ENCODE measurements at regions not wholly inside any gene's neighbourhood (a gene's known extent, or its start where the extent isn't known, plus 50 kb on each side); places are given as distances from the start of the nearest gene placed in this dataset.
"Not testable (repeated sequence)": the region's sequence is repeated elsewhere in the genome, so short reads cannot be mapped to it uniquely, and the experiment has no call there.

DNA sequence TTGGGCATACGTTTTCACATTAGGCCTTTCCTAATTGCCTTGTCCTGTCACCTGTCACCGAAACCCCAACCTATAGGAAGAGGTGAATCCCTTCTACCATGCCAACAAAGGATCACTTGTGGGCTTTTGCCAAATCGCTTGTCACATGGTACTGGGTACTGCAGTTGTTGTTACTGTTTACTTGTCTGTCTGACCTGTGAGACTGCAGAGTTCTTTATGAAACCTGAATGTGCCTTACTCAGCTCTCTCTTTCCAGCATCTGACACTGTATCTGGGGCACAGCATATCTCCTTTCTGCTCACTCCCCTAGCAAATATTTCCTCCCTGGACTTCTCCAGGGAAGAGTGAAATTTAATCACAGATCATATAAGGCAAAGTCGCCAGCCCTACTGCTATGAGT, 1272.4 kb downstream of the CDH8 start:
- DNase-seq = no peak

DNA sequence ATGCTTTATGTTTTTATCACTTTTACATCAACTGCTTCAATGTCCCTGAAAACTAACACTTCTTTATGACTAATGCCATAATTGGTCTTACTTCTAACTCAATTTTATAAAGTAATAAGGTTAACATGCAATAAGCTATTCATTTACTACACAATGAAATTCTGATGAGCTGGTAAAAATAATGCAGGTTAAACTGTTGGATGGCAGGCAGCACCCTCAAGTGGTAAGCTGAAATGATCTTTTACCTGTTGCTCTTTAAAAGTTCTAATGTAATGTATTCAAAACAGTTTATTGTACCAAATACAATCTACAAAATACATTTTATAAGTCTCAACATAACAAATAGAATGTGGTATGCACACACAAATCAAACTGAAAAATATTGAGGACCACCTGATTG, 1280.3 kb downstream of the CDH8 start:
- DNase-seq = no peak

- no peak for DNase-seq
Measured at GRCh38 chr16:60748366-60748765, 1287.9 kb downstream of the CDH8 start.

- no peak for DNase-seq
Measured at GRCh38 chr16:60744198-60744597, 1292.0 kb downstream of the CDH8 start.

- DNase-seq = no peak
Measured at GRCh38 chr16:60741810-60742209, 1294.4 kb downstream of the CDH8 start.

DNA sequence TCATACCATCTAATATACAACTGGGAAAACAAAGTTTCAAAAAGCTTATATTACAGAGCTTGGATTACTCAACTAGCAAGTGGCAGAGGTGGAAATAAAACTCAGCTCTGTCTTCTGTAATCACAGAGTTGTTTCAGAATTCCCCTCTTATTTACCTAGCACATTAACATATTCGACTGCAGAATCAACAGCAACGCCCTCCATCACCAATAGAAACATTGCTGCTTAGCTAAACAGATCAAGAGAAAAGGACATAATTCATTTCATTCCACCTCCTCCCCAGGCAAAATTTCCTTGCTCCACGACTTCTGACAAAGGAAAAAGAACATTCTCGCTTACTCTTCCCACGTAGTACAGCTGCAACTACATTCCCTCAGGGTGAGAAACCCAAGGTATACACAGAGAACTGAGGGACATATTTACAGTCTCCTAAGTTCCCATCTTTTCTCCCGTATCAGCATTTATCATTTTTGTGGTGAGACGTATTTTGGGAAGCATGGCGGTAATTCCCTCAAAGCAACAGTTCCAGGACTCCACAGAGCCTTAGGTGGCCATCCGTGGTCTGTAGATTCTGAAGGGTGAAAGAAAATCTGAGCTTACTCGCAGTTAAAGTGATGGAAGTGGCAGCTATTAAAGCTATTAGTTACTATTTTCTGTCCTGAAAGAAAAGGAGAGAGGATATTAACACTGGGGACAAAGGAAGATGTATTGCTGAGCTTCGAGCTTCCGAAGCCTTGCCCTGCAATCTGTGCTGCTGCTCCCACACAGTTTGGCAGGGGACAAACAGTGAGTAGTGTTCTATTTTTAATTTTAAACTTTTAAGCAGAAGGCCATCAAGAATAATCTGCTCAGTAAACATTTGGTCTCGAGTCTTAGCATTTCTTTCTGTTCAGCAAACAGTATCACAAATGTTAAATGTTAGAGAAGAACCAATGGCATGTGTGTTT, 1296.2 kb downstream of the CDH8 start:
- DNase-seq = no peak

GRCh38 chr16:60731329-60732050, 1304.7 kb downstream of the CDH8 start:
- no peak for DNase-seq

DNA sequence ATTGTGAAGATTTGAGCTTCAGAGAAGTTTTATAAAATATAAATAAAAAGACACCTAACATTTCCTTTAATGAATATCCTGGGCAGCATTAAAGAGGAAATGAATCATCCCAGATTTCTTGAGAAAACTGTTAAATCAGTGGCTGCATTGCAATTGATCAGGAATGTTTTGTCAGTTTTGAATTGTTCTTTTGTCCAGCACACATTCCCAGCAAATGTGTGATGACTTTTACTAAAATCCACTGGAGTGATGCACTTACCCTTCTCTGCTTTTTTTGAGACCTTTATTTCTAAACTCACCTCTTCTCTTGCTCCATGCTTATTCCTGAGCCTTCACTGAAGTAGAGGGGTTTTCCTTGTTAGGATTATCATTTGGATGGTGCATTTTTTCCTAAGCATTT, 1307.2 kb downstream of the CDH8 start:
- DNase-seq = no peak

GRCh38 chr16:60727851-60728250, 1308.4 kb downstream of the CDH8 start:
- DNase-seq = no peak

GRCh38 chr16:60720060-60720459, 1316.2 kb downstream of the CDH8 start:
- no peak for DNase-seq

DNA sequence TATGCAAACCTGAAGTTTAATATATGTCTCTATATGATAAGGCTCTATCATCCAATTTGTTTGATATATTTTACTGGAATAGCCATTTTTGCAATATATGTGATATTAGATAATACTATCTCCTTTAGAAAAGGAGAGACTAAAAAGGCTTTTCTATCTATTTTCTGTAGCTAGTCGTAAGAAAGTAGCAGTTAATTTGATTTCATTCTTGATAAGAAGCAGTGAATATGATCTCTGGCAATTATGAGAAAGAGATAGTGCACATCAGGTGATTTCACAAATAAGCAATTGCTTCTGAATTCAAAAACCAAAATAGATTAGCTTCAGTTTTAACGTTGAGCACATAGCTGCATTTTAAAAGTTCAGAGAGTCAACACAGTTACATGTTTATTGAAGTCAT, 1318.4 kb downstream of the CDH8 start:
- DNase-seq = no peak

- no peak for DNase-seq
Measured at GRCh38 chr16:60712144-60712543, 1324.1 kb downstream of the CDH8 start.

- DNase-seq = no peak
Measured at GRCh38 chr16:60704726-60705125, 1331.5 kb downstream of the CDH8 start.

GRCh38 chr16:60703096-60703495, 1333.1 kb downstream of the CDH8 start:
- DNase-seq = no peak

DNA sequence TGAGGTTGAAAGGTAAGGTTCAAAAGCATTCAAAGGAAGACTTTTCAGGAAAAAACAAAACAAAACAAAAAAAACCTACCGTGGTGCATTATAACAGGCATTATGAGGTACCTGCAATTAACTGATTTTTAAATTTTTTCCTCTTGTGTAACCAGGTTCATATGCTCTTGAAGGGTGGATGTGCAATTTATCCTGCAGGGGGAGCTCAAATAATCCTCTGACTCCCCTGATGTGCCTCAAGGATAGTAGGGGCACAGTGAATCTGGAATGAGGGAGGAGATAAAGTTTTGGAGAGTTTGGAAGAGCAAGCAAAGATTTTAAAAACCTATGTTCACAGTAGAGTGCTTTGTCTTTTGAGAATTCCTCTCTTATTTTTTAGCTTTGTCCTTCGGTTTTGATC, 1349.4 kb downstream of the CDH8 start:
- no peak for DNase-seq

GRCh38 chr16:60684002-60684401, 1352.2 kb downstream of the CDH8 start:
- no peak for DNase-seq

DNA sequence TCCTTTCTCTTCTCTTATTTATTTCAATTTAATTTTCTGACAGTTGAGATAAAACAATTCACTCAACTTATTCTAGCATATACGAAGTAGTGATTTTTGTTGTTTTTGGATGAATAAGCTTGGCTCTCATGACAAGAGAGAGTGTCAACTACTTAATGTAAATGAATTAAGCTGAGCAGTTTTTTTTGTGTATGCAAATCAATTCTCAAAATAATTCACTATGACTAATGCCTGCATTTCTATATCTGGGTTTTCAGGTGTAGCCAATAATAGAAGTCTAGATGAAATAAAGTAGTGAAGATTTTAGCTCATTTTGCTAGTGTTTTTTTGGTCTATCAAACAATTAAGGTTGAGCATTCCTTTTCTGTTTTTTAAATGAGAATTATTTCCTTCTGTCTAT, 1354.0 kb downstream of the CDH8 start:
- no peak for DNase-seq

DNA sequence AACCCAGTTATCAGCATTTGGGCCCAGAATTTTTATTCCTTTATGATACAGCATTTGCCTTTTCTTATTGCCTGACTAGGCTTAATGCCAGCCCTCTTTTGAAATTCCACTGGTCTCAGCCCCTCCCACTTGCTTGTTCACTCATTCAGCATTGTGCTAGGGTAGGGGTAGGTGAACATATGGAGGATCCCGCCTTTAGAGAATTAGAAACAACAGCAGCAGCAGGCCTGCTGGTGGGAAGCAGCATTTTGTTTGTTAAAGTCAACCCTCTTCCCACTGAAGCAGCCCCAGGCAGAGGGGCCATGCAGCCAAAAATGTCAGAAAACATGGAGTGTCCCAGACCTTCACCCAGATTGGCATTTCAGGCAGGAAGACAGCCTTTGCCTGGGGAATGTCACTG, 1355.2 kb downstream of the CDH8 start:
- DNase-seq = no peak

DNA sequence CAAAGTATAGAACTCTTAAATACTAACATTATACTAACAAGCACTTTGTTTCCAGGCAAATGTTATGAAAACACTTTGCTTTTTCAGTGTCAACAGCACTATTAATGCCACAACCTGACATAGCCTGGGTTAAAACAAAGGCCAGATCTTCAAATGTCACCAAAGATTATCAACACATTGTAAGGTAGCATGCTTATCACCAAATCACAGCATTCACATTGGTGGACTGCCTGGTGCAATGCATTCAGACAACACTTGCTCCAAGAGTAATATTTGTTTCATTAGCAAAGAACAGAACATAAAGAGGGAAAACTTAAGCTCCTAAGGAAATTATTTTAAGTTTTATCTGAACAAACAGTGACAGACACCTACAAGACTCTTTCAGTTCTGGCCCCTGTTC, 1361.2 kb downstream of the CDH8 start:
- no peak for DNase-seq

GRCh38 chr16:60674241-60674640, 1362.0 kb downstream of the CDH8 start:
- no peak for DNase-seq

- DNase-seq = no peak
Measured at GRCh38 chr16:60655514-60656153, 1380.6 kb downstream of the CDH8 start.

- DNase-seq = no peak
Measured at GRCh38 chr16:60651346-60651745, 1384.9 kb downstream of the CDH8 start.

DNA sequence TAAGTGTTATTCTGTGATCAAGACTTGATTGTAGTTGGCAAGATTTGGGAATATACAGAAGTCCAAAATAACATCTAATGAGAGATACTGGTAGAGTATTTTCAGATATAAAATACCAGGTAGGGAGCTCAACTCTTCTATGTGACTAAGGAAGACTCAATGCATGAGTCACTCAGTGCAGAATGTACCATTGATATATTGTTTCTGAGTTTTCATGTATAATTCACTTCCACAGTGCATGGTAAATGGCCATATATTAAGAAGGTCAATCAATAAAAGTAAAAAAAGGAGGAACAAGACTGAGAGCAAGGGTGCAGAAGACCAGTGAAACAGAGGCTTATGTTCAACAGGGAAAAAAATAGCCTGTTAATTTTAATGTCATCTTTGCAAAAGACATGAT, 1387.9 kb downstream of the CDH8 start:
- DNase-seq = no peak

DNA sequence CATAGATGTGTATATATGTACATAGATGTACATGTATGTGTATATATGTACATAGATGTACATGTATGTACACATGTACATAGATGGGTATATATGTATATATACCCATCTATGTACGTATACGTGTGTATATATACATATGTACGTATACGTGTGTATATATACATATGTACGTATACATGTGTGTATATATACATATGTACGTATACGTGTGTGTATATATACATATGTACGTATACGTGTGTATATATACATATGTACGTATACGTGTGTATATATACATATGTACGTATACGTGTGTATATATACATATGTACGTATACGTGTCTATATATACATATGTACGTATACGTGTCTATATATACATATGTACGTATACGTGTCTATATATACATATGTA, 1388.8 kb downstream of the CDH8 start:
- not testable (repeated sequence) for DNase-seq
